HEK293 (cell line): ENCODE measurements at regions not wholly inside any gene's neighbourhood (a gene's known extent, or its start where the extent isn't known, plus 50 kb on each side); places are given as distances from the start of the nearest gene placed in this dataset.
A peak's percentile ranks its signal among the peaks of the same experiment; 100 is the strongest.

Experiments used
- CTCF ChIA-PET: fragments of 350-600 bp; formaldehyde crosslinking; extraction: SDS; loops from one replicate; lab custom pipeline; 2021; ENCODE audit warnings: antibody characterized with exemption; lab: Yijun Ruan, JAX
- POLR2A ChIA-PET: fragments of 300-600 bp; formaldehyde crosslinking; extraction: SDS; loops from one replicate; lab custom pipeline; 2020; ENCODE audit warnings: antibody characterized with exemption, inconsistent platforms; lab: Yijun Ruan, JAX
- H3K27ac ChIP-seq: fragments of 200-500 bp; sonication (Bioruptor generic); 2 replicates; pipeline ENCODE4 v1.5.1; 2014; ENCODE audit warnings: low read depth, low read length, control low read depth, inconsistent platforms; ENCODE audit errors: extremely low read depth
- H3K36me3 ChIP-seq, 2 experiments: fragments of 200-500 bp in 1 of 2; sonication (Bioruptor generic) in 1 of 2; 1 replicate in 1 of 2; 2 replicates in 1 of 2; pipeline ENCODE4 v1.5.1; 2014 to 2017; ENCODE audit warnings: inconsistent platforms in 2 of 2, low read length in 2 of 2; ENCODE audit not compliant: control insufficient read depth in 2 of 2, insufficient read depth in 1 of 2
- H3K4me1 ChIP-seq: fragments of 200-500 bp; sonication (Bioruptor generic); 2 replicates; pipeline ENCODE4 v1.5.1; 2014; ENCODE audit warnings: mild to moderate bottlenecking, low read length, inconsistent platforms; ENCODE audit not compliant: control insufficient read depth, insufficient read depth
- H3K4me3 ChIP-seq: 2 replicates; pipeline ENCODE4 v1.5.1; 2011; ENCODE audit warnings: low read depth, mild to moderate bottlenecking, control low read depth, low read length, moderate library complexity
- H3K9me3 ChIP-seq: fragments of 200-500 bp; sonication (Bioruptor generic); 2 replicates; pipeline ENCODE4 v1.5.1; 2014; ENCODE audit warnings: low read depth, low read length, inconsistent platforms; ENCODE audit not compliant: control insufficient read depth, insufficient read depth
- EGR2 ChIP-seq: fragments of 450-650 bp; formaldehyde crosslinking; IDR thresholded peaks from 2 replicates; pipeline ENCODE4 v1.5.1; 2016; ENCODE audit warnings: low read depth, missing biosample characterization, missing genetic modification characterization
- FEZF1 ChIP-seq: fragments of 450-650 bp; formaldehyde crosslinking; IDR thresholded peaks from 2 replicates; pipeline ENCODE4 v1.5.1; 2016; ENCODE audit warnings: missing biosample characterization, missing genetic modification characterization
- GLI4 ChIP-seq: fragments of 450-650 bp; formaldehyde crosslinking; IDR thresholded peaks from 2 replicates; pipeline ENCODE4 v1.5.1; 2016; ENCODE audit warnings: missing biosample characterization, missing genetic modification characterization
- GLIS2 ChIP-seq: fragments of 450-650 bp; formaldehyde crosslinking; IDR thresholded peaks from 2 replicates; pipeline ENCODE4 v1.5.1; 2016; ENCODE audit warnings: missing biosample characterization, missing genetic modification characterization
- KLF10 ChIP-seq: fragments of 450-650 bp; IDR thresholded peaks from 2 replicates; pipeline ENCODE4 v1.5.1; 2018; ENCODE audit warnings: missing biosample characterization, mild to moderate bottlenecking, missing genetic modification characterization
- MEIS1 ChIP-seq: sonication (generic); formaldehyde crosslinking; IDR thresholded peaks from 2 replicates; pipeline ENCODE4 v1.8.1; 2022; ENCODE audit warnings: missing genetic modification reagents, mild to moderate bottlenecking, borderline replicate concordance
- PRDM1 ChIP-seq: fragments of 450-650 bp; formaldehyde crosslinking; IDR thresholded peaks from 2 replicates; pipeline ENCODE4; 2016; ENCODE audit warnings: missing biosample characterization, missing genetic modification characterization
- TRIM28 ChIP-seq: IDR thresholded peaks from 2 replicates; pipeline ENCODE4 v1.6.1; 2011; ENCODE audit warnings: low read length, control low read depth, borderline replicate concordance
- ZFP41 ChIP-seq: fragments of 450-650 bp; formaldehyde crosslinking; IDR thresholded peaks from 2 replicates; pipeline ENCODE4 v1.5.1; 2016; ENCODE audit warnings: missing biosample characterization, missing genetic modification characterization, borderline replicate concordance
- ZNF138 ChIP-seq: fragments of 450-650 bp; formaldehyde crosslinking; IDR thresholded peaks from 2 replicates; pipeline ENCODE4 v1.5.1; 2016; ENCODE audit warnings: missing biosample characterization, missing genetic modification characterization, borderline replicate concordance
- ZNF174 ChIP-seq: fragments of 450-650 bp; formaldehyde crosslinking; IDR thresholded peaks from 2 replicates; pipeline ENCODE4 v1.5.0; 2017; ENCODE audit warnings: missing biosample characterization, mild to moderate bottlenecking, missing genetic modification characterization
- ZNF350 ChIP-seq: fragments of 450-650 bp; formaldehyde crosslinking; IDR thresholded peaks from 2 replicates; pipeline ENCODE4 v1.5.0; 2017; ENCODE audit warnings: missing biosample characterization, mild to moderate bottlenecking, missing genetic modification characterization
- ZNF391 ChIP-seq: fragments of 450-650 bp; formaldehyde crosslinking; IDR thresholded peaks from 2 replicates; pipeline ENCODE4 v1.5.1; 2016; ENCODE audit warnings: low read depth, missing biosample characterization, missing genetic modification characterization, borderline replicate concordance
- ZNF423 ChIP-seq: fragments of 450-650 bp; formaldehyde crosslinking; IDR thresholded peaks from 2 replicates; pipeline ENCODE4 v1.5.1; 2016; ENCODE audit warnings: missing biosample characterization, missing genetic modification characterization
- ZNF623 ChIP-seq: fragments of 450-650 bp; formaldehyde crosslinking; IDR thresholded peaks from 2 replicates; pipeline ENCODE4 v1.5.1; 2016; ENCODE audit warnings: missing biosample characterization, missing genetic modification characterization
- ZNF626 ChIP-seq: fragments of 450-650 bp; sonication (Bioruptor Pico); formaldehyde crosslinking; IDR thresholded peaks from 2 replicates; pipeline ENCODE4 v1.5.1; 2018; ENCODE audit warnings: missing biosample characterization, missing genetic modification characterization, inconsistent platforms
- ZNF670 ChIP-seq: fragments of 450-650 bp; formaldehyde crosslinking; IDR thresholded peaks from 2 replicates; pipeline ENCODE4 v1.5.1; 2016; ENCODE audit warnings: missing biosample characterization, missing genetic modification characterization, low read depth
- ZSCAN30 ChIP-seq: fragments of 450-650 bp; IDR thresholded peaks from 2 replicates; pipeline ENCODE4 v1.5.1; 2018; ENCODE audit warnings: missing biosample characterization, mild to moderate bottlenecking, missing genetic modification characterization, moderate library complexity
- TF ChIP-seq, protein P1 (sequence below): fragments of 450-650 bp; formaldehyde crosslinking; IDR thresholded peaks from 2 replicates; pipeline ENCODE4 v1.5.1; 2016; ENCODE audit warnings: missing biosample characterization, missing genetic modification characterization

- TF ChIP-seq PRDM1 (no peak), KLF10 (tag by site-specific recombination) (no peak), ZNF391 (tag by site-specific recombination) (no peak), GLI4 (no peak), TRIM28 (no peak), ZSCAN30 (tag by site-specific recombination) (no peak), FEZF1 (tag by site-specific recombination) (no peak), ZNF423 (tag by site-specific recombination) (no peak), ZNF138 (tag by site-specific recombination) (no peak), MEIS1 (CRISPR knock-in tag) (no peak), ZFP41 (tag by site-specific recombination) (no peak), EGR2 (no peak), ZNF670 (tag by site-specific recombination) (no peak), ZNF350 (no peak), GLIS2 (no peak), ZNF626 (tag by site-specific recombination) (no peak), ZNF623 (tag by site-specific recombination) (no peak)
- POLR2A ChIA-PET: interaction anchor here (0.7 kb wide), 1 partner anchor 220 kb away, joined by 4 read pairs; no protein-coding TSS in a partner anchor
- CTCF ChIA-PET: interaction anchor here (0.5 to 0.6 kb wide), 2 partner anchors 116 to 245 kb away, joined by 3 read pairs; no protein-coding TSS in a partner anchor
- Histone ChIP-seq H3K27ac (no peak overlapping the region), H3K4me3 (no peak overlapping the region), H3K4me1 (no peaks in the 10 kb centered on the region), H3K9me3 (no peaks in the 10 kb centered on the region), H3K36me3 (no peaks in the 10 kb centered on the region)
Observed at GRCh38 chr9:87247097-87247496, 250.6 kb upstream of the DAPK1 start.

GRCh38 chr9:87249029-87249428 lies 248.6 kb upstream of the DAPK1 start:
- Histone ChIP-seq H3K4me1 (no peaks in the 10 kb centered on the region), H3K27ac (no peak overlapping the region), H3K36me3 (no peaks in the 10 kb centered on the region), H3K4me3 (no peak overlapping the region), H3K9me3 (no peaks in the 10 kb centered on the region)
- POLR2A ChIA-PET: no interaction called here
- CTCF ChIA-PET: no interaction called here
- TF ChIP-seq ZNF174 (tag by site-specific recombination): no peak

DNA sequence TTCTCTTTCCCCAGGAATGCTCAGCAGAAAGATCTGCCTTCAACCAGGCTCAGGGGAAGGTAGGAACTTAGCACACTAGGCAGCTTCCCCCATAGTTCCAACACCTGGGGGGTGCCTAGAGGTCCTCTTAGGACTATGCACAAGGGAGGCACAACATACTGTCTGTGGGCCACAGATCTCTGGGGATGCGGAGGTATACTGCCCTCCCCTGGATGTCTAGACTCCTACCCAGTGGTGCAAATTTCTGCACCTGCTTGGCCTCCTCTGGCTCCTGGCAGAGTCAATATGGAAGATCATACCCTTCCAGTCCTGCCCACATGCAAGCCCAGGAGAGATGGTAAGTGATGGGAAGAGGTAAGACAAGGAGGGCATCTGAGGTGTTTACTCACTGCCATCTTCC lies 247.5 kb upstream of the DAPK1 start:
- Histone ChIP-seq H3K9me3 (no peaks in the 10 kb centered on the region), H3K36me3 (no peaks in the 10 kb centered on the region), H3K27ac (no peak overlapping the region), H3K4me3 (no peak overlapping the region), H3K4me1 (no peaks in the 10 kb centered on the region)
- ChIA-PET CTCF (interaction anchor here (0.7 kb wide), 2 partner anchors 428 to 897 kb away, joined by 3 read pairs; no protein-coding TSS in a partner anchor), POLR2A (no interaction called here)
- TF ChIP-seq, protein P1, sequence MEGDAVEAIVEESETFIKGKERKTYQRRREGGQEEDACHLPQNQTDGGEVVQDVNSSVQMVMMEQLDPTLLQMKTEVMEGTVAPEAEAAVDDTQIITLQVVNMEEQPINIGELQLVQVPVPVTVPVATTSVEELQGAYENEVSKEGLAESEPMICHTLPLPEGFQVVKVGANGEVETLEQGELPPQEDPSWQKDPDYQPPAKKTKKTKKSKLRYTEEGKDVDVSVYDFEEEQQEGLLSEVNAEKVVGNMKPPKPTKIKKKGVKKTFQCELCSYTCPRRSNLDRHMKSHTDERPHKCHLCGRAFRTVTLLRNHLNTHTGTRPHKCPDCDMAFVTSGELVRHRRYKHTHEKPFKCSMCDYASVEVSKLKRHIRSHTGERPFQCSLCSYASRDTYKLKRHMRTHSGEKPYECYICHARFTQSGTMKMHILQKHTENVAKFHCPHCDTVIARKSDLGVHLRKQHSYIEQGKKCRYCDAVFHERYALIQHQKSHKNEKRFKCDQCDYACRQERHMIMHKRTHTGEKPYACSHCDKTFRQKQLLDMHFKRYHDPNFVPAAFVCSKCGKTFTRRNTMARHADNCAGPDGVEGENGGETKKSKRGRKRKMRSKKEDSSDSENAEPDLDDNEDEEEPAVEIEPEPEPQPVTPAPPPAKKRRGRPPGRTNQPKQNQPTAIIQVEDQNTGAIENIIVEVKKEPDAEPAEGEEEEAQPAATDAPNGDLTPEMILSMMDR (tag by site-specific recombination): 0 out of 2 replicates have a peak, but pooled peaks have one; percentile 8
- no peak for TF ChIP-seq FEZF1 (tag by site-specific recombination)
